Pancreas (tissue), 10 donors: ENCODE measurements at regions not wholly inside any gene's neighbourhood (a gene's known extent, or its start where the extent isn't known, plus 50 kb on each side); places are given as distances from the start of the nearest gene placed in this dataset.
"Not testable (repeated sequence)": the region's sequence is repeated elsewhere in the genome, so short reads cannot be mapped to it uniquely, and the experiment has no call there.

Source experiments
- ATAC-seq, 4 donors: fragments of 200-7000 bp; cut with Tn5 transposase; one replicate each; pipeline versions ENCODE4 v1.8.0 to v1.9.1; 2020; ENCODE audit warnings: mild to moderate bottlenecking in 4 of 4, moderate library complexity in 4 of 4
- DNase-seq, 6 donors: peaks; one replicate each; pipeline ENCODE4 v3.0.0-alpha.2; 2020
- FAIRE-seq: peaks from 2 replicates; lab custom pipeline; 2012; peaks lifted over from hg19 to GRCh38; lab: Jason Lieb, UNC
- H3K27ac ChIP-seq, 4 donors: fragments of 200-600 bp; sonication (generic); 1 replicate in 3 of 4; 2 replicates in 1 of 4; pipeline versions ENCODE4 v1.5.0 to v1.8.0; 2020
- H3K27me3 ChIP-seq, 4 donors: fragments of 200-600 bp; one replicate each; pipeline ENCODE4 v1.8.0; 2021
- H3K36me3 ChIP-seq, 3 donors: fragments of 200-600 bp; sonication (generic) in 1 of 3; one replicate each; pipeline versions ENCODE4 v1.5.0 to v1.8.0; 2020 to 2021
- H3K4me1 ChIP-seq, 3 donors: fragments of 200-600 bp; one replicate each; pipeline ENCODE4 v1.8.0; 2021
- H3K4me3 ChIP-seq, 4 donors: fragments of 200-600 bp; sonication (generic) in 2 of 4; one replicate each; pipeline versions ENCODE4 v1.5.0 to v1.8.0; 2020 to 2021
- H3K9me3 ChIP-seq, 4 donors: fragments of 200-600 bp; one replicate each; pipeline ENCODE4 v1.8.0; 2021
- WGBS, 2 donors: extraction: QIAGEN DNeasy Blood & Tissue Kit; methylation state at CpG; one replicate each; pipeline ENCODE4 v1.1.7; 2013; 5-methylcytosine and 5-hydroxymethylcytosine counted together
- intact Hi-C, 3 donors: fragments of 100-400 bp; cut with DNase I; formaldehyde crosslinking; loops; one replicate each; pipeline versions ENCODE4 v1.11.1 to v1.14.2; 2022
- TF ChIP-seq, protein P1 (sequence below), 4 donors: fragments of 200-600 bp; sonication (generic) in 3 of 4; IDR thresholded peaks; one replicate each; pipeline versions ENCODE4 v1.5.0 to v1.8.0; 2021; ENCODE audit warnings: antibody characterized with exemption in 4 of 4
- donor health status: healthy with polysubstance abuse.
- donor health status: DM: no; HTN: no; CAD: no; lungs with moderate emphysema.
- donor health status: DM: no; HTN: no; CAD: no.
- donor health status: control.
- donor health status: control.
- donor health status: Bipolar disorder and iron deficiency.
- donor health status: DM: yes; HTN: yes; CAD: no.
- donor health status: DM: no; HTN: no; CAD: no.
- donor health status: DM: no; HTN: no; CAD: no.
- donor health status: DM: yes; HTN: yes; CAD: no.

DNA sequence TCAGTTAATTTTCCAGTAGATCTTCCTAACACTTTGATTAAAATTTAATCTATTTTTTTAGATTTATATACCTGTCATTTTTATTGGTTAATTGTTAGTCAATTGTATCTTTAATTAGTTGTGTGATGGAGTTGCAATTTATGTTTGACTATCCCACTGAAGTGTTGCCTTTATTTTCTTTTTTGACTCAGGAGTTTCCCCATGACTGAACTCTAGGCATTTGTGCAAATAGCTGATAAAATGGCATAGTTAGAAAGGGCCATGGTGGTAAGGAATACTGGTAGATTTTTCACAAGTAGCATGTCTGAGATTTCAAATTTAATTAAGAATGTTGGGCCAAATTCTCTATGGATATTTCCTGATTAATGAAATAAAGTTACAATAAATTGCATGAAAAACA, 273.1 kb upstream of the DAB2 start:
- H3K36me3 ChIP-seq: no peaks in the 10 kb centered on the region
- peaks cover 0 to 7% (median 0%) of the 10 kb centered on the region in 3 donors for H3K4me1 ChIP-seq
- intact Hi-C loops: no loop called here
- DNase-seq (no peak), FAIRE-seq (no peak), ATAC-seq (no peak)
- no peaks in the 10 kb centered on the region for H3K9me3 ChIP-seq
- no peaks in the 10 kb centered on the region for H3K27me3 ChIP-seq
- no peak overlapping the region for H3K27ac ChIP-seq
- no peak overlapping the region for H3K4me3 ChIP-seq
- TF ChIP-seq, protein P1, sequence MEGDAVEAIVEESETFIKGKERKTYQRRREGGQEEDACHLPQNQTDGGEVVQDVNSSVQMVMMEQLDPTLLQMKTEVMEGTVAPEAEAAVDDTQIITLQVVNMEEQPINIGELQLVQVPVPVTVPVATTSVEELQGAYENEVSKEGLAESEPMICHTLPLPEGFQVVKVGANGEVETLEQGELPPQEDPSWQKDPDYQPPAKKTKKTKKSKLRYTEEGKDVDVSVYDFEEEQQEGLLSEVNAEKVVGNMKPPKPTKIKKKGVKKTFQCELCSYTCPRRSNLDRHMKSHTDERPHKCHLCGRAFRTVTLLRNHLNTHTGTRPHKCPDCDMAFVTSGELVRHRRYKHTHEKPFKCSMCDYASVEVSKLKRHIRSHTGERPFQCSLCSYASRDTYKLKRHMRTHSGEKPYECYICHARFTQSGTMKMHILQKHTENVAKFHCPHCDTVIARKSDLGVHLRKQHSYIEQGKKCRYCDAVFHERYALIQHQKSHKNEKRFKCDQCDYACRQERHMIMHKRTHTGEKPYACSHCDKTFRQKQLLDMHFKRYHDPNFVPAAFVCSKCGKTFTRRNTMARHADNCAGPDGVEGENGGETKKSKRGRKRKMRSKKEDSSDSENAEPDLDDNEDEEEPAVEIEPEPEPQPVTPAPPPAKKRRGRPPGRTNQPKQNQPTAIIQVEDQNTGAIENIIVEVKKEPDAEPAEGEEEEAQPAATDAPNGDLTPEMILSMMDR (IDR thresholded peaks at IDR 0.05): no peak

DNA sequence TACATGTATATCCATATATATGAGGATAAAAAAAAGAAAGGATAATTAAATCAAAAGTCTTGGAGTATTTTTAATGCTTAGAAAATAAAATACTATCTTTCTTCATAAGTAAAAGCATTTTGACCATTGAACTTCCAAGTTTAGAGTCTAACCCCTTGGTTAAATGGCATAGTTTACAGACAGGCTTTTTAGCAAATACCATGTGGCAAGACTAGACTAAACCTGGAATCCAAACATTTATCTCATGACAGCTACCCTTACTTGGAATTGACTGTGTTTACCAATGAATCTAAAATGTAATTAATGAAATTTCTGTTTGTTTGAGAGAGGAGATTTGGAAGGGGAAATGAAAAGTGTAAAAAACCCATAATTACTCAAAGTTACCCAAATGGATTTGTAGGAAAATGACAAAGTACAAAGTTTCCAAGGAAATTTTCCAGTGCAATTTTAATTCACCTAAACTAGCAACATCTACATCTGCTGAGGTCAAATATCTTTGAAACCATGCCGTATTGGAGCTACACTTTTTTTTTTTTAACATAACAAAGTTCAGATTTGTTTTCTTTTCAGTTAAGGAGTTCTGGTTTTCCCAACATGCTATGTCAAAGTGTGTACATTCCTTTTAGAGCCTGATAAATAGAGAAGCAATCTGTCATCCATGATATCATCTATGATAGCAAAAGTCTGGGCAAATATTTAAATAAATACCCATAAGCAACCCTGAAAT, 272.1 kb upstream of the DAB2 start:
- ATAC-seq (peak in 1 of 4 donors; percentile 21), DNase-seq (no peak), FAIRE-seq (no peak)
- H3K27me3 ChIP-seq: no peaks in the 10 kb centered on the region
- peaks cover 0 to 7% (median 0%) of the 10 kb centered on the region in 3 donors for H3K4me1 ChIP-seq
- H3K27ac ChIP-seq: no peak overlapping the region
- H3K36me3 ChIP-seq: no peaks in the 10 kb centered on the region
- H3K9me3 ChIP-seq: no peaks in the 10 kb centered on the region
- H3K4me3 ChIP-seq: no peak overlapping the region
- intact Hi-C loops: no loop called here
- TF ChIP-seq, protein P1 (IDR thresholded peaks at IDR 0.05): no peak
- WGBS, 2 donors: 3 to 6% methylated on average over 1 of the region's 1 CpG

DNA sequence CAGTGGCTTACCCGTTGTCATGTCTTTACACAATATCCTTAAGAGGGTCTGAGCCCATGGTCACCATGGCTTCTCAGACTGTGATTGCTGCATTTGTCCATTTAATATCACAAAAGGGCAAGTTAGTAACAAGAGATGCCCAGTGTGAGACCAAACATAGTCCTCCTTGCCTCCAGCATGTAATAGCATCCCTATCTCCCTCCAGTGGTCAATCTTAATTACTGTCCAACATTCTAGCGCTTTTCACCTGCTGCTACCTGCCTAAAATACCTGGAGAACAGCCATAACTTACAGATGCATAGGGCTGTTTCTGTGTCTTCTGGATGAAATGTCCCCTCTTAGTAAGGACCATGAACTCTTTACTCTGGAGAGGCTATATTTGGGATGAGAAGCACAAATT, 267.2 kb upstream of the DAB2 start:
- TF ChIP-seq, protein P1 (IDR thresholded peaks at IDR 0.05): peak in 1 of 4 donors; percentile 10
- no peak for FAIRE-seq
- 58 to 62% methylated on average over 2 of the region's 2 CpGs for WGBS, 2 donors
- Histone ChIP-seq H3K36me3 (no peaks in the 10 kb centered on the region), H3K4me1 (no peaks in the 10 kb centered on the region), H3K9me3 (no peaks in the 10 kb centered on the region), H3K27me3 (no peaks in the 10 kb centered on the region), H3K4me3 (no peak overlapping the region), H3K27ac (no peak overlapping the region)
- DNase-seq: no peak
- intact Hi-C loops: no loop called here
- ATAC-seq: peak in 2 of 4 donors; percentile 46 to 60

DNA sequence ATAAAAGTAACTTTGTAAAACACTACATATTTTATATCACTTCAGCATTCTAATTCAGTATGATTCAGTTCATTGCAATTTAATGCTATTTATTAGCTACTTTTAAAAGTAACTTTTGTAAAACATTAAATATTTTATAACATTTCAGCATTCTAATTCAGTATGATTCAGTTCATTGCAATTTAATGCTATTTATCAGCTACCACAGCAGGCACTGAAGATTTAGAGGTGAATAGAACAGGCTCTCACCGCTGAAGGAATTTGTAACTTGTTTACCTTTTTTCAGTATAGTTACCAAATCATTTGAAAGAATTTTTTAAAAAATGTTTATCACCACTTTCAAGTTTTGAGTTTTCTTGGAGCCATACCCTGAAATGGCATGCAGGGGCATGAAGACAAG, 266.4 kb upstream of the DAB2 start:
- Histone ChIP-seq H3K4me1 (no peaks in the 10 kb centered on the region), H3K27ac (no peak overlapping the region), H3K27me3 (no peaks in the 10 kb centered on the region), H3K9me3 (no peaks in the 10 kb centered on the region), H3K4me3 (no peak overlapping the region), H3K36me3 (no peaks in the 10 kb centered on the region)
- FAIRE-seq (no peak), ATAC-seq (no peak), DNase-seq (no peak)
- 75 to 85% methylated on average over 1 of the region's 1 CpG for WGBS, 2 donors
- TF ChIP-seq, protein P1 (IDR thresholded peaks at IDR 0.05): no peak
- intact Hi-C loops: no loop called here

DNA sequence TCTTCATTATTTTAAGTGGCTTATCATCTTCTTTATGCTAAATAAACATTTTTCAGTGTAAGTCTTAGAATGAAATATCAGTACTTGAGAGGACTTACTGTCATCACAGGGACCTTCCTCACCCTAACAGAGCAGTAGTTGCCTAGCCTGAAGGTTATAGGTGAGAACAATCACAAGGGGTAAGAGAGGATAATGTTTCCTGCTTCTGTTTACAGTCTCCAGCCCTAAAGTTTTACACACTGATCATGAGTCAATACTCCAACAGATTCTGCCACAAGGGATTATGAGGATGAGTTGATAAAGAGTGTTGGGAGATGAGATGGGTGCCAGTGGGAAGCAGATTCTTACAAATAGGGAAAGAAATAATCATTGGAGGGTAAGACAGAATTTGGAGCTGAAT, 265.1 kb upstream of the DAB2 start:
- no peak for DNase-seq
- intact Hi-C loops: no loop called here
- no peak for FAIRE-seq
- ATAC-seq: no peak
- Histone ChIP-seq H3K36me3 (no peaks in the 10 kb centered on the region), H3K4me1 (no peaks in the 10 kb centered on the region), H3K9me3 (no peaks in the 10 kb centered on the region), H3K27me3 (no peaks in the 10 kb centered on the region), H3K4me3 (no peak overlapping the region), H3K27ac (no peak overlapping the region)
- TF ChIP-seq, protein P1 (IDR thresholded peaks at IDR 0.05): no peak

DNA sequence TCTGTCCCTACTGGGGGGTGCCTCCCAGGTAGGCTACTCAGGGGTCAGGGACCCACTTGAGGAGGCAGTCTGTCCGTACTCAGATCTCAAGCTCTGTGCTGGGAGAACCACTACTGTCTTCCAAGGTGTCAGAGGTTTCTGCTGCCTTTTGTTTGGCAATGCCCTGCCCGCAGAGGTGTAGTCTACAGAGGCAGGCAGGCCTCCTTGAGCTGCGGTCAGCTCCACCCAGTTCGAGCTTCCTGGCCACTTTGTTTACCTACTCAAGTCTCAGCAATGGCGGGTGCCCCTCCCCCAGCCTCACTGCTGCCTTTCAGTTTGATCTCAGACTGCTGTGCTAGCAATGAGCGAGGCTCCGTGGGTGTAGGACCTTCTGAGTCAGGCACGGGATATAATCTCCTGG, 263.1 kb upstream of the DAB2 start:
- 86 to 91% methylated on average over 8 of the region's 8 CpGs for WGBS, 2 donors
- H3K27me3 ChIP-seq, FAIRE-seq, DNase-seq, H3K27ac ChIP-seq, H3K4me3 ChIP-seq, ATAC-seq, intact Hi-C loops, H3K36me3 ChIP-seq, H3K9me3 ChIP-seq, H3K4me1 ChIP-seq: not testable (repeated sequence)
